ENCODE measurements at regions not wholly inside any gene's neighbourhood (a gene's known extent, or its start where the extent isn't known, plus 50 kb on each side); places are given as distances from the start of the nearest gene placed in this dataset.

DNA sequence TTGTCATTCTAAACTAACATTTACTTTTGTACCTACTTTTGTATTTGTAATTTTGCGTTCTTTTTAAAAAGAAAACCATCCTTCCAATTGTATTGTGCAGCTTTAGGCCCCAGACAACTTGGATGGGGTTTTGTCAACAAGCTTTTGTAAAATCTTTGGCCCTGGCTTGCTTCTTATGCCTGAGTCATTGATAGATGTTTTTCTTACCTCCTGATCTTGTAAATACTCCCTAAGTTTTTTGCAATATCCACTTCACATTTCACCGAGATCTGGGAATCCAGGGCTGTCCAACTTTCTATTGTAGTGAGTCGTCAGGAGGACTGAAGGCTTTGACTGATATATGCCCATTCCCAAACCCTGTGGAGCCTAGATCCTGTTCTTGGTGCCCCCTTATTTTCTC is 126.9 kb upstream of the GUCY1A1 start:
- WGBS, 2 experiments (ENCODE audit: low coverage in 1 of 2, low lambda C conversion rate in 2 of 2, missing lambda C conversion rate in 2 of 2), result 67 to 68% methylated on average over 3 of the region's 3 CpGs
- H3F3A ChIP-seq (ENCODE audit: insufficient read depth), result peaks cover 9% of the 10 kb centered on the region; the same call in 1 of the 2 replicates
- in situ Hi-C loops (cut with MboI), result no loop called here

DNA sequence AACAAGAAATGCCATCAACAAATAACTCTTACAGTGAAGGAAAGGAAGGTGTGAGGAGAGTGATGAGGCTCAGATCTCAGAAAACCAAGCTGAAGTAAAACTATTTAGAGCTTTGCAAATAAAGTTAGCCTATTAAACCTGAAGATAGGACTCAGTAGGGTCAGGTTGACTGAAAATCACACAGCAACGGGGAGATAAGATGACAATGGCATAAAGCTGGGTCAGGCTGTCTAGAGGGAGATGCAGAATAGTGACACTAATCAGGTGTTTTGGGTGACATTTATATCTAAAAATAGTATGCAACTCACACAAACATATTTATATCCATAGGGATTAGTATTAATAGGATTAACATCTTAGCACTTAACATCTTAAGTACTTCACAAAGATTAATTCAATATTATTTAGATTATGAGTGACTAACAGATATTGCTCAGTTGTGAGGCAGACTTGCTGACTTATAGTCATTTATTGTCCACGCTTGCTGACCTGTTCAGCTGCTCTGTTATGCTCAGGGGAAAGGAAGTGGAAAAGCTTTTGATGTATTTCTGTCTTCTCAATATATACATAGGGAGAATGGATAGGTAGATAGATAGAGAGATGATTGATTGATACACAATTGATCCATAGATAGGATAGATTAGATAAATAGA is 130.7 kb upstream of the GUCY1A1 start:
- no peak for DNase-seq
- in situ Hi-C loops (cut with MboI), result no loop called here
- TF ChIP-seq EZH2 (IDR thresholded peaks at IDR 0.05; ENCODE audit: insufficient read depth, poor library complexity, severe bottlenecking) (no peak), EZH2phosphoT487 (IDR thresholded peaks at IDR 0.05; ENCODE audit: insufficient read depth, low read depth) (no peak)
- no peaks in the 10 kb centered on the region for H3F3A ChIP-seq (ENCODE audit: insufficient read depth)
- no peaks in the 10 kb centered on the region for H3K79me2 ChIP-seq (ENCODE audit: insufficient read depth)
- H2AFZ ChIP-seq, result no peak overlapping the region
- no peak overlapping the region for H3K9ac ChIP-seq
- no peak overlapping the region for H3K27ac ChIP-seq
- no peaks in the 10 kb centered on the region for H3K9me2 ChIP-seq (ENCODE audit: insufficient read depth)
- no peaks in the 10 kb centered on the region for H3K4me1 ChIP-seq (ENCODE audit: insufficient read depth)
- no peak overlapping the region for H3K4me2 ChIP-seq (ENCODE audit: unreplicated experiment)
- no peaks in the 10 kb centered on the region for H3K27me3 ChIP-seq (replicated peaks; ENCODE audit: insufficient read depth)
- H3K4me3 ChIP-seq, result no peak overlapping the region
- H4K20me1 ChIP-seq (ENCODE audit: insufficient read depth), result no peaks in the 10 kb centered on the region
- H3K9me3 ChIP-seq (ENCODE audit: low read depth), result no peaks in the 10 kb centered on the region
- WGBS, 2 experiments (ENCODE audit: low coverage in 1 of 2, low lambda C conversion rate in 2 of 2, missing lambda C conversion rate in 2 of 2), result 58 to 63% methylated on average over 2 of the region's 2 CpGs
- no peaks in the 10 kb centered on the region for H3K36me3 ChIP-seq (ENCODE audit: low read depth)

More for the DNA sequence above, 126.9 kb upstream of the GUCY1A1 start:
- no peaks in the 10 kb centered on the region for H3K79me2 ChIP-seq (ENCODE audit: insufficient read depth)
- H3K4me1 ChIP-seq (ENCODE audit: insufficient read depth), result no peaks in the 10 kb centered on the region
- no peak overlapping the region for H3K27ac ChIP-seq
- no peaks in the 10 kb centered on the region for H3K27me3 ChIP-seq (replicated peaks; ENCODE audit: insufficient read depth)
- DNase-seq, result no peak
- no peak overlapping the region for H2AFZ ChIP-seq
- H4K20me1 ChIP-seq (ENCODE audit: insufficient read depth), result no peaks in the 10 kb centered on the region
- no peak overlapping the region for H3K4me2 ChIP-seq (ENCODE audit: unreplicated experiment)
- no peak for TF ChIP-seq EZH2 (IDR thresholded peaks at IDR 0.05; ENCODE audit: insufficient read depth, poor library complexity, severe bottlenecking)
- TF ChIP-seq EZH2phosphoT487 (IDR thresholded peaks at IDR 0.05; ENCODE audit: insufficient read depth, low read depth), result no peak
- H3K9me2 ChIP-seq (ENCODE audit: insufficient read depth), result no peaks in the 10 kb centered on the region
- H3K9me3 ChIP-seq (ENCODE audit: low read depth), result no peaks in the 10 kb centered on the region
- no peaks in the 10 kb centered on the region for H3K36me3 ChIP-seq (ENCODE audit: low read depth)
- H3K4me3 ChIP-seq, result no peak overlapping the region
- no peak overlapping the region for H3K9ac ChIP-seq

DNA sequence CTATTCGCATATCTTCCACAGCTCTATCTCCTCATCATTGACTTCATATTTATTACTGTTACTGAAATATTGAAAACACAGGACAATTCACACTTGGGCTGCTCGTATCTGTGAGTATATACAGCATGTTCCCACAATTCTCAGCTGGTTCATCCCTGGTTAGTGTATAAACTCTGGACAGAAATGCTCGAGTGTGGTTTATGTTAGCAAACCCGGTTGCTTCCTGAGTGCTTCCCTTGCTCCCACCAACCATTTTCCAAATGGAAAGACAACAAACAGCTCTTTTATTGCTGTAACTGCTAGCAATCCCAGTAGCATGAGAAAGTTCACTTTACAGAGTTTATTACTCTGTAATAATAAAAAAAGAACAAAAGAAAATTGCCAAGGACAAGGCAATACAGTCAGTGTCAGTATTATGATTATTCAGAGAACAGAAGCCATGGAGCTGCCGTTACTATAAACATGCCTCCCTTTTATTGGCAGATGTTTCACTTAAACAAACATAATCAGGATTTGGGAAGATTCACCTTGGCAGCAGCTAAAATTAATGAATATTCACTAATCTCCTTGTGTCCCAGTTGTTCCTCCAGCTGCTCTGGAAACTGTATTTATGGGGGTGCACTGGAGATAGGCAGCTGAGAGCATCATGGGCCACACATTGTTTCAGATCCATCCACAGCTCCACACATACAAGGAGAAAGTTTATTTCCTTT is 134.1 kb upstream of the GUCY1A1 start:
- in situ Hi-C loops (cut with MboI), result no loop called here
- Histone ChIP-seq H2AFZ (no peak overlapping the region), H3K9me3 (ENCODE audit: low read depth) (no peaks in the 10 kb centered on the region), H3K4me1 (ENCODE audit: insufficient read depth) (no peaks in the 10 kb centered on the region), H3F3A (ENCODE audit: insufficient read depth) (no peaks in the 10 kb centered on the region), H3K79me2 (ENCODE audit: insufficient read depth) (no peaks in the 10 kb centered on the region), H3K4me2 (ENCODE audit: unreplicated experiment) (no peak overlapping the region), H3K36me3 (ENCODE audit: low read depth) (no peaks in the 10 kb centered on the region), H3K9me2 (ENCODE audit: insufficient read depth) (no peaks in the 10 kb centered on the region), H3K4me3 (no peak overlapping the region), H4K20me1 (ENCODE audit: insufficient read depth) (no peaks in the 10 kb centered on the region), H3K27me3 (replicated peaks; ENCODE audit: insufficient read depth) (no peaks in the 10 kb centered on the region), H3K9ac (no peak overlapping the region), H3K27ac (no peak overlapping the region)
- no peak for DNase-seq
- 59 to 63% methylated on average over 5 of the region's 5 CpGs for WGBS, 2 experiments (ENCODE audit: low coverage in 1 of 2, low lambda C conversion rate in 2 of 2, missing lambda C conversion rate in 2 of 2)
- TF ChIP-seq EZH2phosphoT487 (IDR thresholded peaks at IDR 0.05; ENCODE audit: insufficient read depth, low read depth) (no peak), EZH2 (IDR thresholded peaks at IDR 0.05; ENCODE audit: insufficient read depth, poor library complexity, severe bottlenecking) (no peak)

DNA sequence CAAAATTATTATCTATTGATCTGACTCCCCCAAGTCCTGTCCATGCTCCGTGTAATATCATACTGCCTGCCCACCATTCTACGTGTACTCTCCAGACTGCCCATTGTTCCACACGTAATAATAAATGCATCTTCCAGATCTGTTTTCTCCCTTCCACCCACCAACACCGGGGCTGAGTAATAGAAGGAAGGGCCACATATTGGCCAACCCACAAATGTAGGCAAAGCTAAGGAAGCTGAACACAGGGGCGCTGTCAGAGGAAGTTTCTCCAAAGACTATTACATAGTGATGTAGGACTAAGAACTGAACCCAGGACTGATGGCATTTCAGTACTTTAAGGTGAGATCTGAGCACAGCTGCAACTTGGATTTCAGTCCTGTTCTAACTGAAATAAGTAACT is 135.8 kb upstream of the GUCY1A1 start:
- H3K27me3 ChIP-seq (replicated peaks; ENCODE audit: insufficient read depth), result no peaks in the 10 kb centered on the region
- TF ChIP-seq EZH2phosphoT487 (IDR thresholded peaks at IDR 0.05; ENCODE audit: insufficient read depth, low read depth), result no peak
- no peak for TF ChIP-seq EZH2 (IDR thresholded peaks at IDR 0.05; ENCODE audit: insufficient read depth, poor library complexity, severe bottlenecking)
- H3K9me2 ChIP-seq (ENCODE audit: insufficient read depth), result no peaks in the 10 kb centered on the region
- no peaks in the 10 kb centered on the region for H3K36me3 ChIP-seq (ENCODE audit: low read depth)
- in situ Hi-C loops (cut with MboI), result no loop called here
- H3K27ac ChIP-seq, result no peak overlapping the region
- no peak for DNase-seq
- H3K4me1 ChIP-seq (ENCODE audit: insufficient read depth), result no peaks in the 10 kb centered on the region
- no peaks in the 10 kb centered on the region for H3K79me2 ChIP-seq (ENCODE audit: insufficient read depth)
- WGBS, 2 experiments (ENCODE audit: low coverage in 1 of 2, low lambda C conversion rate in 2 of 2, missing lambda C conversion rate in 2 of 2), result 67 to 77% methylated on average over 5 of the region's 5 CpGs
- no peaks in the 10 kb centered on the region for H3K9me3 ChIP-seq (ENCODE audit: low read depth)
- H2AFZ ChIP-seq, result no peak overlapping the region
- H3K4me3 ChIP-seq, result no peak overlapping the region
- no peaks in the 10 kb centered on the region for H3F3A ChIP-seq (ENCODE audit: insufficient read depth)
- no peaks in the 10 kb centered on the region for H4K20me1 ChIP-seq (ENCODE audit: insufficient read depth)
- H3K4me2 ChIP-seq (ENCODE audit: unreplicated experiment), result no peak overlapping the region
- H3K9ac ChIP-seq, result no peak overlapping the region

Data from GM23248 (cell line).